Liver (tissue), 7 donors: ENCODE measurements at regions not wholly inside any gene's neighbourhood (a gene's known extent, or its start where the extent isn't known, plus 50 kb on each side); places are given as distances from the start of the nearest gene placed in this dataset.

Experiments
- DNase-seq: peaks from one replicate; pipeline ENCODE4 v3.0.0-alpha.2; 2017; ENCODE audit warnings: low spot score
- H3K27ac ChIP-seq, 2 donors: one replicate each; pipeline ENCODE4 v1.7.0; 2013; ENCODE audit warnings: inconsistent platforms in 2 of 2, low read length in 2 of 2, control low read depth in 1 of 2, low read depth in 1 of 2, mild to moderate bottlenecking in 1 of 2
- H3K27me3 ChIP-seq, 4 donors: one replicate each; pipeline versions ENCODE4 v1.6.1 to v1.7.0; 2013; ENCODE audit warnings: low read length in 3 of 4, inconsistent platforms in 1 of 4, mild to moderate bottlenecking in 1 of 4, moderate library complexity in 1 of 4; ENCODE audit not compliant: control insufficient read depth in 4 of 4, insufficient read depth in 4 of 4
- H3K36me3 ChIP-seq, 4 donors: one replicate each; pipeline versions ENCODE4 v1.6.1 to v1.7.0; 2013; ENCODE audit warnings: low read length in 3 of 4, mild to moderate bottlenecking in 3 of 4, low read depth in 1 of 4, moderate library complexity in 1 of 4; ENCODE audit not compliant: control insufficient read depth in 4 of 4, insufficient read depth in 3 of 4
- H3K4me1 ChIP-seq, 4 donors: one replicate each; pipeline versions ENCODE4 v1.6.1 to v1.7.0; 2013; ENCODE audit warnings: low read length in 3 of 4, mild to moderate bottlenecking in 3 of 4, moderate library complexity in 1 of 4; ENCODE audit not compliant: control insufficient read depth in 4 of 4, insufficient read depth in 4 of 4
- H3K4me3 ChIP-seq, 3 donors: one replicate each; pipeline versions ENCODE4 v1.6.1 to v1.7.0; 2013; ENCODE audit warnings: low read length in 3 of 3, control low read depth in 1 of 3, low read depth in 1 of 3, mild to moderate bottlenecking in 1 of 3
- H3K9ac ChIP-seq, 2 donors: one replicate each; pipeline ENCODE4 v1.7.0; 2013; ENCODE audit warnings: low read length in 2 of 2, mild to moderate bottlenecking in 2 of 2, moderate library complexity in 2 of 2, control low read depth in 1 of 2, low read depth in 1 of 2
- H3K9me3 ChIP-seq, 4 donors: one replicate each; pipeline versions ENCODE4 v1.6.1 to v1.7.0; 2013; ENCODE audit warnings: low read length in 3 of 4; ENCODE audit not compliant: control insufficient read depth in 4 of 4
- ATF3 ChIP-seq: IDR thresholded peaks from 2 replicates; pipeline ENCODE4 v1.6.1; 2016; ENCODE audit warnings: antibody characterized with exemption
- EGR1 ChIP-seq, 2 donors: IDR thresholded peaks; 2 replicates each; pipeline ENCODE4 v1.6.1; 2016 to 2018; ENCODE audit warnings: antibody characterized with exemption in 2 of 2, low read depth in 2 of 2
- GABPA ChIP-seq, 2 donors: IDR thresholded peaks in 1 of 2; conservative IDR thresholded peaks in 1 of 2; 2 replicates each; pipeline ENCODE4 v1.6.1; 2016; ENCODE audit warnings: antibody characterized with exemption in 2 of 2, mild to moderate bottlenecking in 1 of 2, moderate library complexity in 1 of 2
- HNF4G ChIP-seq: IDR thresholded peaks from 2 replicates; pipeline ENCODE4 v1.6.1; 2016; ENCODE audit warnings: antibody characterized with exemption
- MAX ChIP-seq: IDR thresholded peaks from 2 replicates; pipeline ENCODE4 v1.6.1; 2016; ENCODE audit warnings: antibody characterized with exemption
- NR2F2 ChIP-seq: IDR thresholded peaks from 2 replicates; pipeline ENCODE4 v1.6.1; 2016; ENCODE audit warnings: antibody characterized with exemption
- RAD21 ChIP-seq, 2 donors: IDR thresholded peaks; 2 replicates each; pipeline ENCODE4 v1.6.1; 2016; ENCODE audit warnings: antibody characterized with exemption in 2 of 2, mild to moderate bottlenecking in 2 of 2
- REST ChIP-seq: IDR thresholded peaks from 2 replicates; pipeline ENCODE4 v1.6.1; 2016; ENCODE audit warnings: antibody characterized with exemption, mild to moderate bottlenecking
- SP1 ChIP-seq: IDR thresholded peaks from 2 replicates; pipeline ENCODE4 v1.6.1; 2018; ENCODE audit warnings: antibody characterized with exemption, mild to moderate bottlenecking
- TAF1 ChIP-seq: conservative IDR thresholded peaks from 2 replicates; pipeline ENCODE4 v1.6.1; 2016; ENCODE audit warnings: antibody characterized with exemption, mild to moderate bottlenecking
- YY1 ChIP-seq: IDR thresholded peaks from 2 replicates; pipeline ENCODE4 v1.6.1; 2016; ENCODE audit warnings: antibody characterized with exemption, mild to moderate bottlenecking
- ZBTB33 ChIP-seq: IDR thresholded peaks from 2 replicates; pipeline ENCODE4 v1.6.1; 2016; ENCODE audit warnings: antibody characterized with exemption
- WGBS: extraction: QIAGEN DNeasy Blood & Tissue Kit; methylation state at CpG from one replicate; pipeline ENCODE4 v1.1.7; 2013; 5-methylcytosine and 5-hydroxymethylcytosine counted together
- donor health status: healthy.
- donor health status: healthy.
- donor health status: healthy.
- donor health status: healthy.

- H3K4me1 ChIP-seq: no peaks in the 10 kb centered on the region
- no peak for TF ChIP-seq NR2F2
- TF ChIP-seq SP1: no peak
- no peak for TF ChIP-seq EGR1 (IDR thresholded peaks at IDR 0.05; ENCODE audit: low read depth in 2 of 2)
- no peak for TF ChIP-seq YY1
- no peak for TF ChIP-seq ZBTB33
- no peak for TF ChIP-seq TAF1
- no peak for TF ChIP-seq HNF4G
- no peaks in the 10 kb centered on the region for H3K36me3 ChIP-seq
- no peak overlapping the region for H3K9ac ChIP-seq
- DNase-seq: no peak
- H3K4me3 ChIP-seq: no peak overlapping the region
- H3K27ac ChIP-seq: no peak overlapping the region
- no peaks in the 10 kb centered on the region for H3K9me3 ChIP-seq
- H3K27me3 ChIP-seq: peaks cover 0 to 2% (median 0%) of the 10 kb centered on the region in 4 donors
Observed at GRCh38 chr7:114852293-114852692, 69.6 kb upstream of the MDFIC start.

- Histone ChIP-seq H3K4me3 (no peak overlapping the region), H3K9ac (no peak overlapping the region), H3K27me3 (peaks cover 0 to 2% (median 0%) of the 10 kb centered on the region in 4 donors), H3K4me1 (no peaks in the 10 kb centered on the region), H3K36me3 (no peaks in the 10 kb centered on the region), H3K9me3 (no peaks in the 10 kb centered on the region), H3K27ac (no peak overlapping the region)
- DNase-seq: no peak
- WGBS: 87% methylated on average over 4 of the region's 4 CpGs
- no peak for TF ChIP-seq ATF3
- no peak for TF ChIP-seq YY1
- TF ChIP-seq ZBTB33: no peak
- no peak for TF ChIP-seq TAF1
- no peak for TF ChIP-seq MAX
- no peak for TF ChIP-seq NR2F2
- TF ChIP-seq GABPA (IDR thresholded peaks at IDR 0.05 in 1 of 2, conservative IDR thresholded peaks at IDR 0.05 in 1 of 2): no peak
- no peak for TF ChIP-seq SP1
- no peak for TF ChIP-seq RAD21 (IDR thresholded peaks at IDR 0.05)
- TF ChIP-seq REST: no peak
Observed at GRCh38 chr7:114853189-114853588, 68.7 kb upstream of the MDFIC start.
